ENCODE measurements at regions not wholly inside any gene's neighbourhood (a gene's known extent, or its start where the extent isn't known, plus 50 kb on each side); places are given as distances from the start of the nearest gene placed in this dataset.
"Not testable (repeated sequence)": the region's sequence is repeated elsewhere in the genome, so short reads cannot be mapped to it uniquely, and the experiment has no call there.

- ChIA-PET CTCF (interaction anchor here (1.1 kb wide), 1 partner anchor 54 kb away, joined by 3 read pairs; no protein-coding TSS in a partner anchor), POLR2A (no interaction called here)
- no peak overlapping the region for H3K4me3 Mint-ChIP-seq
- no peaks in the 10 kb centered on the region for H3K27me3 Mint-ChIP-seq
- H3K27ac Mint-ChIP-seq: no peak overlapping the region
- no peaks in the 10 kb centered on the region for H3K9me3 Mint-ChIP-seq
- peaks cover 8% of the 10 kb centered on the region for H3K4me1 Mint-ChIP-seq
- no peak for DNase-seq
- H3K36me3 Mint-ChIP-seq (ENCODE audit: low read depth): no peaks in the 10 kb centered on the region
Measured at GRCh38 chr9:86487838-86488233, 133.6 kb upstream of the TUT7 start.

- Mint-ChIP-seq H3K4me1 (peaks cover 8% of the 10 kb centered on the region), H3K9me3 (no peaks in the 10 kb centered on the region), H3K4me3 (no peak overlapping the region), H3K27me3 (no peaks in the 10 kb centered on the region), H3K36me3 (ENCODE audit: low read depth) (no peaks in the 10 kb centered on the region), H3K27ac (no peak overlapping the region)
- no peak for DNase-seq
- POLR2A ChIA-PET: no interaction called here
- CTCF ChIA-PET: interaction anchor here (1.4 to 1.5 kb wide), 2 partner anchors 12 to 838 kb away, joined by 4 to 8 read pairs; no protein-coding TSS in a partner anchor
Measured at GRCh38 chr9:86486891-86487837, 133.0 kb upstream of the TUT7 start.

- Mint-ChIP-seq H3K4me3 (no peak overlapping the region), H3K9me3 (no peaks in the 10 kb centered on the region), H3K27ac (no peak overlapping the region), H3K27me3 (peaks cover 2% of the 10 kb centered on the region), H3K4me1 (peaks cover 8% of the 10 kb centered on the region), H3K36me3 (ENCODE audit: low read depth) (no peaks in the 10 kb centered on the region)
- DNase-seq: peak; percentile 40
- ChIA-PET CTCF (no interaction called here), POLR2A (no interaction called here)
Measured at GRCh38 chr9:86485359-86485758, 131.1 kb upstream of the TUT7 start.

- no peak overlapping the region for H3K4me3 Mint-ChIP-seq
- CTCF ChIA-PET: interaction anchor here (1.2 kb wide), 1 partner anchor 842 kb away, joined by 3 read pairs; no protein-coding TSS in a partner anchor
- no peak for DNase-seq
- no peaks in the 10 kb centered on the region for H3K36me3 Mint-ChIP-seq (ENCODE audit: low read depth)
- no peaks in the 10 kb centered on the region for H3K9me3 Mint-ChIP-seq
- peaks cover 6% of the 10 kb centered on the region for H3K27me3 Mint-ChIP-seq
- POLR2A ChIA-PET: no interaction called here
- no peak overlapping the region for H3K27ac Mint-ChIP-seq
- peaks cover 8% of the 10 kb centered on the region for H3K4me1 Mint-ChIP-seq
Measured at GRCh38 chr9:86483496-86483895, 129.3 kb upstream of the TUT7 start.

- CTCF ChIA-PET: no interaction called here
- Mint-ChIP-seq H3K4me3 (no peak overlapping the region), H3K4me1 (peaks cover 8% of the 10 kb centered on the region), H3K27me3 (peaks cover 12% of the 10 kb centered on the region), H3K36me3 (ENCODE audit: low read depth) (no peaks in the 10 kb centered on the region), H3K9me3 (no peaks in the 10 kb centered on the region), H3K27ac (no peak overlapping the region)
- POLR2A ChIA-PET: no interaction called here
- DNase-seq: no peak
Measured at GRCh38 chr9:86481466-86481865, 127.3 kb upstream of the TUT7 start.

- POLR2A ChIA-PET; H3K4me1 Mint-ChIP-seq; H3K36me3 Mint-ChIP-seq (ENCODE audit: low read depth); DNase-seq; CTCF ChIA-PET; H3K9me3 Mint-ChIP-seq; H3K27ac Mint-ChIP-seq; H3K4me3 Mint-ChIP-seq: not testable (repeated sequence)
- H3K27me3 Mint-ChIP-seq: peaks cover 21% of the 10 kb centered on the region
Measured at GRCh38 chr9:86475255-86475654, 121.0 kb upstream of the TUT7 start.

- H3K4me1 Mint-ChIP-seq: no peaks in the 10 kb centered on the region
- DNase-seq: no peak
- ChIA-PET CTCF (no interaction called here), POLR2A (no interaction called here)
- no peaks in the 10 kb centered on the region for H3K9me3 Mint-ChIP-seq
- no peaks in the 10 kb centered on the region for H3K36me3 Mint-ChIP-seq (ENCODE audit: low read depth)
- peaks cover 15% of the 10 kb centered on the region for H3K27me3 Mint-ChIP-seq
- H3K4me3 Mint-ChIP-seq: no peak overlapping the region
- H3K27ac Mint-ChIP-seq: no peak overlapping the region
Measured at GRCh38 chr9:86471171-86471815, 117.1 kb upstream of the TUT7 start.

GRCh38 chr9:86470326-86470725, 116.1 kb upstream of the TUT7 start:
- Mint-ChIP-seq H3K27ac (no peak overlapping the region), H3K4me3 (no peak overlapping the region), H3K27me3 (peaks cover 12% of the 10 kb centered on the region), H3K4me1 (no peaks in the 10 kb centered on the region), H3K9me3 (no peaks in the 10 kb centered on the region), H3K36me3 (ENCODE audit: low read depth) (no peaks in the 10 kb centered on the region)
- DNase-seq: no peak
- CTCF ChIA-PET: no interaction called here
- POLR2A ChIA-PET: no interaction called here

- Mint-ChIP-seq H3K4me1 (no peaks in the 10 kb centered on the region), H3K4me3 (no peak overlapping the region), H3K9me3 (no peaks in the 10 kb centered on the region), H3K36me3 (ENCODE audit: low read depth) (no peaks in the 10 kb centered on the region), H3K27ac (no peak overlapping the region), H3K27me3 (peaks cover 12% of the 10 kb centered on the region)
- ChIA-PET CTCF (interaction anchor here (0.9 to 1.0 kb wide), 2 partner anchors 36 to 227 kb away, joined by 3 read pairs; no protein-coding TSS in a partner anchor), POLR2A (no interaction called here)
- no peak for DNase-seq
Measured at GRCh38 chr9:86469476-86470250, 115.5 kb upstream of the TUT7 start.

GRCh38 chr9:86464242-86464641, 110.0 kb upstream of the TUT7 start:
- no peak for DNase-seq
- Mint-ChIP-seq H3K36me3 (ENCODE audit: low read depth) (no peaks in the 10 kb centered on the region), H3K27ac (no peak overlapping the region), H3K4me1 (no peaks in the 10 kb centered on the region), H3K4me3 (no peak overlapping the region), H3K9me3 (no peaks in the 10 kb centered on the region), H3K27me3 (peaks cover 3% of the 10 kb centered on the region)
- POLR2A ChIA-PET: no interaction called here
- CTCF ChIA-PET: no interaction called here

- H3K36me3 Mint-ChIP-seq (ENCODE audit: low read depth): no peaks in the 10 kb centered on the region
- ChIA-PET CTCF (no interaction called here), POLR2A (no interaction called here)
- no peak overlapping the region for H3K4me3 Mint-ChIP-seq
- no peaks in the 10 kb centered on the region for H3K4me1 Mint-ChIP-seq
- peaks cover 4% of the 10 kb centered on the region for H3K27me3 Mint-ChIP-seq
- DNase-seq: no peak
- no peaks in the 10 kb centered on the region for H3K9me3 Mint-ChIP-seq
- no peak overlapping the region for H3K27ac Mint-ChIP-seq
Measured at GRCh38 chr9:86460216-86461002, 106.2 kb upstream of the TUT7 start.

- Mint-ChIP-seq H3K27me3 (peaks cover 4% of the 10 kb centered on the region), H3K9me3 (no peaks in the 10 kb centered on the region), H3K36me3 (ENCODE audit: low read depth) (no peaks in the 10 kb centered on the region), H3K4me1 (no peaks in the 10 kb centered on the region), H3K4me3 (no peak overlapping the region), H3K27ac (no peak overlapping the region)
- POLR2A ChIA-PET: no interaction called here
- DNase-seq: no peak
- CTCF ChIA-PET: no interaction called here
Measured at GRCh38 chr9:86459599-86460155, 105.5 kb upstream of the TUT7 start.
